HepG2 (cell line): ENCODE measurements at regions not wholly inside any gene's neighbourhood (a gene's known extent, or its start where the extent isn't known, plus 50 kb on each side); places are given as distances from the start of the nearest gene placed in this dataset.

ENCODE experiments used
- ATAC-seq: fragments of 200-7000 bp; cut with Tn5 transposase; 3 replicates; pipeline ENCODE4 v1.9.1; 2020; ENCODE audit warnings: mild to moderate bottlenecking, moderate library complexity
- BruUV-seq: library from RNA; stranded (reverse); fragments of 400-500 nt; replicated peaks from 2 replicates; lab custom pipeline; 2021; lab: Mats Ljungman, UMichigan
- CTCF ChIA-PET: fragments of 300-600 bp; formaldehyde crosslinking; extraction: SDS; loops from one replicate; lab custom pipeline; 2021; ENCODE audit warnings: low total read pairs, inconsistent platforms, low intra/inter-chr PET ratio; lab: Yijun Ruan, JAX
- POLR2A ChIA-PET: fragments of 350-600 bp; sonication (Branson Sonifier 250); formaldehyde crosslinking; loops from one replicate; lab custom pipeline; 2020; ENCODE audit warnings: antibody characterized with exemption, inconsistent platforms; lab: Yijun Ruan, JAX
- DNase-seq: peaks from one replicate; pipeline ENCODE4 v3.0.0-alpha.2; 2015; ENCODE audit warnings: low spot score
- FAIRE-seq: peaks from 3 replicates; lab custom pipeline; 2011; peaks lifted over from hg19 to GRCh38; lab: Jason Lieb, UNC
- H2AFZ ChIP-seq: one replicate; pipeline ENCODE4 v1.6.1; 2011; ENCODE audit warnings: low read length, inconsistent platforms
- H3K27ac ChIP-seq: fragments of 300-600 bp; 3 replicates; pipeline ENCODE4 v1.8.0; 2011; ENCODE audit warnings: mixed run types, mild to moderate bottlenecking, mixed read lengths, low read length, inconsistent platforms; ENCODE audit not compliant: insufficient read depth; ENCODE audit errors: extremely low read length
- H3K27me3 ChIP-seq, 2 experiments: fragments of 200-600 bp in 1 of 2; 2 replicates in 1 of 2; 3 replicates in 1 of 2; pipeline versions ENCODE4 v1.6.0 to v1.8.0; 2011; ENCODE audit warnings: low read length in 2 of 2, mild to moderate bottlenecking in 2 of 2, moderate library complexity in 2 of 2, inconsistent platforms in 1 of 2; ENCODE audit not compliant: insufficient read depth in 2 of 2, control insufficient read depth in 1 of 2
- H3K36me3 ChIP-seq, 2 experiments: fragments of 200-600 bp in 1 of 2; replicated peaks in 1 of 2; 2 replicates in 1 of 2; 3 replicates in 1 of 2; pipeline versions ENCODE4 v1.5.1 to v1.8.0; 2011; ENCODE audit warnings: low read length in 2 of 2, inconsistent platforms in 1 of 2; ENCODE audit not compliant: insufficient read depth in 2 of 2, control insufficient read depth in 1 of 2
- H3K4me1 ChIP-seq: 2 replicates; pipeline ENCODE4 v1.5.1; 2012; ENCODE audit warnings: low read length, inconsistent platforms; ENCODE audit not compliant: insufficient read depth
- H3K4me2 ChIP-seq: 2 replicates; pipeline ENCODE4 v1.6.0; 2011; ENCODE audit warnings: low read depth, low read length, inconsistent platforms
- H3K4me3 ChIP-seq, 3 experiments: fragments of 200-600 bp in 1 of 3; sonication (generic), shearing (Covaris generic) in 1 of 3; replicated peaks in 1 of 3; 2 replicates each; pipeline ENCODE4 v1.5.1; 2011 to 2016; ENCODE audit warnings: low read length in 3 of 3, inconsistent platforms in 2 of 3, low read depth in 2 of 3, mild to moderate bottlenecking in 2 of 3, control low read depth in 1 of 3, mixed read lengths in 1 of 3; ENCODE audit not compliant: insufficient read depth in 1 of 3
- H3K79me2 ChIP-seq: one replicate; pipeline ENCODE4 v1.6.1; 2011; ENCODE audit warnings: low read length, inconsistent platforms; ENCODE audit not compliant: insufficient read depth
- H3K9ac ChIP-seq: 2 replicates; pipeline ENCODE4 v1.6.0; 2011; ENCODE audit warnings: mild to moderate bottlenecking, low read depth, low read length, inconsistent platforms; ENCODE audit not compliant: insufficient read depth
- H3K9me3 ChIP-seq: 2 replicates; pipeline ENCODE4 v1.5.1; 2012; ENCODE audit warnings: mild to moderate bottlenecking, low read length
- H4K20me1 ChIP-seq: 2 replicates; pipeline ENCODE4 v1.6.0; 2011; ENCODE audit warnings: inconsistent platforms, mild to moderate bottlenecking, low read length, moderate library complexity; ENCODE audit not compliant: insufficient read depth
- NCOR1 ChIP-seq: fragments of 200-600 bp; sonication (generic); IDR thresholded peaks from 2 replicates; pipeline ENCODE4 v1.7.0; 2017; ENCODE audit warnings: antibody characterized with exemption, low read length, borderline replicate concordance
- PHF20 ChIP-seq: sonication (generic); formaldehyde crosslinking; IDR thresholded peaks from 2 replicates; pipeline ENCODE4 v1.5.0; 2020; ENCODE audit warnings: mild to moderate bottlenecking, missing genetic modification reagents
- PHF5A ChIP-seq: IDR thresholded peaks from one replicate; pipeline ENCODE4 v1.6.1; 2018; ENCODE audit warnings: low read depth, missing genetic modification reagents; ENCODE audit not compliant: unreplicated experiment
- PRMT3 ChIP-seq: sonication (generic); formaldehyde crosslinking; IDR thresholded peaks from 2 replicates; pipeline ENCODE4 v1.8.1; 2022; ENCODE audit warnings: low read depth, mild to moderate bottlenecking, moderate library complexity, missing genetic modification reagents, borderline replicate concordance
- RXRA ChIP-seq: sonication (generic); formaldehyde crosslinking; IDR thresholded peaks from 2 replicates; pipeline ENCODE4 v1.5.1; 2020; ENCODE audit warnings: missing genetic modification reagents
- TMF1 ChIP-seq: sonication (generic); formaldehyde crosslinking; IDR thresholded peaks from 2 replicates; pipeline ENCODE4 v1.8.1; 2022; ENCODE audit warnings: low read depth, missing genetic modification reagents
- YY1 ChIP-seq: IDR thresholded peaks from 2 replicates; pipeline ENCODE4 v1.6.1; 2011; ENCODE audit warnings: low read length, low read depth, moderate library complexity, mild to moderate bottlenecking; ENCODE audit not compliant: insufficient read depth, insufficient replicate concordance
- ZKSCAN8 ChIP-seq: IDR thresholded peaks from 2 replicates; pipeline ENCODE4 v1.6.1; 2016; ENCODE audit warnings: borderline replicate concordance, missing genetic modification reagents, missing compliant biosample characterization
- WGBS: methylation state at CpG from one replicate; pipeline ENCODE4 v1.1.6; 2017; ENCODE audit warnings: low lambda C conversion rate; 5-methylcytosine and 5-hydroxymethylcytosine counted together
- in situ Hi-C: cut with HindIII; loops from 2 replicates; pipeline ENCODE4 v1.10.0; 2017; ENCODE audit warnings: low pct_unique_long_range_greater_than_20kb; ENCODE audit not compliant: extremely low pct_ligation_motif_present
- intact Hi-C: fragments of 100-400 bp; cut with micrococcal nuclease; formaldehyde crosslinking; loops from one replicate; pipeline ENCODE4 v1.10.0; 2022; ENCODE audit not compliant: unreplicated experiment

DNA sequence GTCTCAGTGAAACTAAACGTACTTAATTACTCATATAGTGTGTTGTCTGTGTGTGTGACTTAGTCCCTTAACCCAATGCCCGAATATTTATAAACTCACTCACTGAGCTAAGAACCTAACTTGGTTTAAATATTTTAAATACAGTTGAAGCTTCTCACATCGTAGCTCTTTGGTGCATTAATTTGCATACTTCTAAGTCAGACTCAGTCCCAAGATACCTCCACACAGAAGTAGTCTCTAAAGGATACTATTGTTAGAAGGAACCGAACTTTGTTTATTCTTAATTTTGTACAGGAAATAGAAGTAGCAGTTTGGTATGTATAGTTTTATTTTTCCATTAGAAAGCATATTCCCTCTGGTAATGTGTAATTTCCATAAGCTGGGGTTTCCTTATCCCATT, 54.0 kb upstream of the NKAP start:
- no peak overlapping the region for H3K27ac ChIP-seq
- DNase-seq (no peak), ATAC-seq (no peak), FAIRE-seq (no peak)
- no peak overlapping the region for H3K4me3 ChIP-seq
- no peaks in the 10 kb centered on the region for H3K4me1 ChIP-seq
- WGBS, result 0% methylated on average over 4 of the region's 4 CpGs
- POLR2A ChIA-PET, result no interaction called here
- H3K4me2 ChIP-seq, result no peak overlapping the region
- BruUV-seq, result no TSS peak
- no peak overlapping the region for H2AFZ ChIP-seq
- no peak for TF ChIP-seq PRMT3 (CRISPR knock-in tag)
- H3K79me2 ChIP-seq, result no peaks in the 10 kb centered on the region
- in situ Hi-C loops (loop anchor here (25.0 kb wide), 1 partner anchor 140 kb away; no protein-coding TSS in a partner anchor), intact Hi-C loops (no loop called here)
- no peak overlapping the region for H3K9ac ChIP-seq
- no peaks in the 10 kb centered on the region for H3K9me3 ChIP-seq
- H3K36me3 ChIP-seq, result no peaks in the 10 kb centered on the region
- H4K20me1 ChIP-seq, result no peaks in the 10 kb centered on the region
- H3K27me3 ChIP-seq, result peaks cover 0 to 21% of the 10 kb centered on the region in 2 experiments; a peak in 1 of 5 replicates
- CTCF ChIA-PET, result no interaction called here

GRCh38 chrX:119996600-119997524, 53.3 kb upstream of the NKAP start:
- Histone ChIP-seq H3K4me3 (no peak overlapping the region), H4K20me1 (no peaks in the 10 kb centered on the region), H3K9ac (no peak overlapping the region), H3K9me3 (no peaks in the 10 kb centered on the region), H3K4me2 (no peak overlapping the region), H3K27ac (no peak overlapping the region), H2AFZ (no peak overlapping the region), H3K27me3 (peaks cover 0 to 19% of the 10 kb centered on the region in 2 experiments; a peak in 1 of 5 replicates), H3K79me2 (no peaks in the 10 kb centered on the region), H3K4me1 (no peaks in the 10 kb centered on the region), H3K36me3 (no peaks in the 10 kb centered on the region)
- intact Hi-C loops (no loop called here), in situ Hi-C loops (loop anchor here (25.0 kb wide), 1 partner anchor 140 kb away; no protein-coding TSS in a partner anchor)
- DNase-seq, result no peak
- no peak for FAIRE-seq
- TF ChIP-seq YY1 (no peak), TMF1 (CRISPR knock-in tag) (no peak), RXRA (CRISPR knock-in tag) (no peak), ZKSCAN8 (CRISPR knock-in tag) (no peak), PHF5A (CRISPR knock-in tag) (no peak), NCOR1 (no peak), PHF20 (CRISPR knock-in tag) (no peak)
- CTCF ChIA-PET, result no interaction called here
- POLR2A ChIA-PET, result no interaction called here
- WGBS, result 12% methylated on average over 9 of the region's 13 CpGs
- no TSS peak for BruUV-seq
- ATAC-seq, result no peak
